GM18909 (cell line): ENCODE measurements at regions not wholly inside any gene's neighbourhood (a gene's known extent, or its start where the extent isn't known, plus 50 kb on each side); places are given as distances from the start of the nearest gene placed in this dataset.
A peak's percentile ranks its signal among the peaks of the same experiment; 100 is the strongest.
"Not testable (repeated sequence)": the region's sequence is repeated elsewhere in the genome, so short reads cannot be mapped to it uniquely, and the experiment has no call there.

Experiments used
- ATAC-seq: cut with Tn5 transposase; IDR thresholded peaks from one replicate; pipeline ENCODE4 v1.9.1; 2021; ENCODE audit warnings: mild to moderate bottlenecking; ENCODE audit not compliant: unreplicated experiment, poor library complexity

- no peak for ATAC-seq
These were observed 119.9 kb downstream of the GPR37 start for GRCh38 chr7:124645704-124646103.

GRCh38 chr7:124643311-124643811 lies 122.2 kb downstream of the GPR37 start:
- no peak for ATAC-seq

- ATAC-seq = no peak
These were observed 130.2 kb downstream of the GPR37 start for GRCh38 chr7:124635416-124635815.

- ATAC-seq = no peak
These were observed 131.9 kb downstream of the GPR37 start for GRCh38 chr7:124633740-124634139.

GRCh38 chr7:124630395-124630794 lies 135.2 kb downstream of the GPR37 start:
- ATAC-seq = no peak

GRCh38 chr7:124618871-124619270 lies 146.7 kb downstream of the GPR37 start:
- no peak for ATAC-seq

- ATAC-seq = not testable (repeated sequence)
These were observed 147.5 kb downstream of the GPR37 start for GRCh38 chr7:124618051-124618450.

- ATAC-seq = no peak
These were observed 162.5 kb downstream of the GPR37 start for GRCh38 chr7:124603066-124603465.

- peak; percentile 64 for ATAC-seq
These were observed 168.1 kb downstream of the GPR37 start for GRCh38 chr7:124597509-124597908.

GRCh38 chr7:124596881-124597280 lies 168.7 kb downstream of the GPR37 start:
- peak; percentile 6 for ATAC-seq

- no peak for ATAC-seq
These were observed 174.8 kb downstream of the GPR37 start for GRCh38 chr7:124590814-124591213.

- ATAC-seq = no peak
These were observed 188.3 kb downstream of the GPR37 start for GRCh38 chr7:124577256-124577655.

- no peak for ATAC-seq
These were observed 190.4 kb downstream of the GPR37 start for GRCh38 chr7:124575176-124575575.

- ATAC-seq = peak; percentile 58
These were observed 195.0 kb downstream of the GPR37 start for GRCh38 chr7:124570558-124570957.

- no peak for ATAC-seq
These were observed 199.0 kb downstream of the GPR37 start for GRCh38 chr7:124566583-124566982.

GRCh38 chr7:124557587-124557986 lies 208.0 kb downstream of the GPR37 start:
- no peak for ATAC-seq

GRCh38 chr7:124557101-124557500 lies 208.5 kb downstream of the GPR37 start:
- no peak for ATAC-seq

GRCh38 chr7:124553502-124553901 lies 212.1 kb downstream of the GPR37 start:
- no peak for ATAC-seq

GRCh38 chr7:124552217-124552616 lies 213.4 kb downstream of the GPR37 start:
- ATAC-seq = no peak

- ATAC-seq = no peak
These were observed 215.6 kb downstream of the GPR37 start for GRCh38 chr7:124550036-124550435.

- ATAC-seq = no peak
These were observed 223.1 kb downstream of the GPR37 start for GRCh38 chr7:124542476-124542875.

GRCh38 chr7:124536156-124536762 lies 229.3 kb downstream of the GPR37 start:
- no peak for ATAC-seq
